Astrocyte of the spinal cord (primary cell): ENCODE measurements at regions not wholly inside any gene's neighbourhood (a gene's known extent, or its start where the extent isn't known, plus 50 kb on each side); places are given as distances from the start of the nearest gene placed in this dataset.

Experiments
- DNase-seq: peaks from one replicate; pipeline ENCODE4 v3.0.0; 2011; ENCODE audit warnings: low read depth, low spot score
- H3K4me3 ChIP-seq: 2 replicates; pipeline ENCODE4 v1.5.1; 2011; ENCODE audit warnings: low read depth, mild to moderate bottlenecking, low read length, moderate library complexity
- CTCF ChIP-seq: IDR thresholded peaks from 2 replicates; pipeline ENCODE4 v1.5.1; 2012; ENCODE audit warnings: low read depth, mild to moderate bottlenecking, low read length, inconsistent platforms
- in situ Hi-C: cut with HindIII; loops from 2 replicates; pipeline ENCODE4 v1.10.0; 2017; ENCODE audit warnings: low sequenced_read_pairs

- TF ChIP-seq CTCF = no peak
- no peak for DNase-seq
- H3K4me3 ChIP-seq = no peak overlapping the region
- in situ Hi-C loops = no loop called here
Measured at GRCh38 chr3:81161851-81162250, 599.6 kb downstream of the GBE1 start.

GRCh38 chr3:81161100-81161499 is 600.3 kb downstream of the GBE1 start:
- in situ Hi-C loops = no loop called here
- H3K4me3 ChIP-seq = no peak overlapping the region
- TF ChIP-seq CTCF = no peak
- DNase-seq = no peak

GRCh38 chr3:81154611-81155143 is 606.8 kb downstream of the GBE1 start:
- in situ Hi-C loops = no loop called here
- no peak for DNase-seq
- TF ChIP-seq CTCF = no peak
- no peak overlapping the region for H3K4me3 ChIP-seq

GRCh38 chr3:81152156-81152555 is 609.3 kb downstream of the GBE1 start:
- no peak for TF ChIP-seq CTCF
- DNase-seq = no peak

GRCh38 chr3:81132995-81133394 is 628.5 kb downstream of the GBE1 start:
- TF ChIP-seq CTCF = no peak
- in situ Hi-C loops = no loop called here
- no peak overlapping the region for H3K4me3 ChIP-seq
- no peak for DNase-seq

More at GRCh38 chr3:81152156-81152555, 609.3 kb downstream of the GBE1 start:
- in situ Hi-C loops = no loop called here
- no peak overlapping the region for H3K4me3 ChIP-seq

- no peak overlapping the region for H3K4me3 ChIP-seq
- peak; percentile 33 for DNase-seq
- in situ Hi-C loops = no loop called here
- TF ChIP-seq CTCF = no peak
Measured at GRCh38 chr3:81105789-81106488, 655.5 kb downstream of the GBE1 start.
